A673 (cell line): ENCODE measurements at regions not wholly inside any gene's neighbourhood (a gene's known extent, or its start where the extent isn't known, plus 50 kb on each side); places are given as distances from the start of the nearest gene placed in this dataset.

Source experiments
- EZH2 ChIP-seq: fragments of 200-600 bp; sonication (generic); IDR thresholded peaks from 2 replicates; pipeline ENCODE4 v1.6.1; 2017; ENCODE audit warnings: borderline replicate concordance, low read depth, mild to moderate bottlenecking, mixed read lengths, antibody characterized with exemption, low read length; ENCODE audit not compliant: poor library complexity, severe bottlenecking
- TF ChIP-seq, protein P1 (sequence below): fragments of 300-800, 200-600 bp; sonication (generic); conservative IDR thresholded peaks from 2 replicates; pipeline ENCODE4 v1.5.1; 2017; ENCODE audit warnings: low read depth, mild to moderate bottlenecking, antibody characterized with exemption, low read length, moderate library complexity, mixed read lengths

DNA sequence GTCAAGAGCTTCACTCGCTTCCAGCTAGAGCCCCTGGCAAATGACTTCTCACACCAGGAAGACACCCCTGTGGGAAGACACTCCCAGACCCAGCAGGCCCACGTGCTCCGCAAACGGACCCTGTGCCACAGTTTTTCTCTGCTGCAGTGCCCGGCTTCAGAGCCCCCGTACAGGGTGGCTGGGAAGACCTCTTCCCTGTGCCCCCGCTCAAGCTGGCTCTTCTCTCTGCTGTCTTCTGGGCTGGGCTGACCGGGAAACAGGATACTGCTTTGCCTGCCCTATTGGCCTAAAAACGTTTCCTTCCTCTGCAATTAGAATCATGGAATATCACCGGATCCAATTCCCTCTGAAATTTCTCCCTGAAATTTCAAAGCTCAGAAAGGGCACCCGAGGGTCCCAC is 63.7 kb upstream of the CRHR1 start:
- TF ChIP-seq, protein P1, sequence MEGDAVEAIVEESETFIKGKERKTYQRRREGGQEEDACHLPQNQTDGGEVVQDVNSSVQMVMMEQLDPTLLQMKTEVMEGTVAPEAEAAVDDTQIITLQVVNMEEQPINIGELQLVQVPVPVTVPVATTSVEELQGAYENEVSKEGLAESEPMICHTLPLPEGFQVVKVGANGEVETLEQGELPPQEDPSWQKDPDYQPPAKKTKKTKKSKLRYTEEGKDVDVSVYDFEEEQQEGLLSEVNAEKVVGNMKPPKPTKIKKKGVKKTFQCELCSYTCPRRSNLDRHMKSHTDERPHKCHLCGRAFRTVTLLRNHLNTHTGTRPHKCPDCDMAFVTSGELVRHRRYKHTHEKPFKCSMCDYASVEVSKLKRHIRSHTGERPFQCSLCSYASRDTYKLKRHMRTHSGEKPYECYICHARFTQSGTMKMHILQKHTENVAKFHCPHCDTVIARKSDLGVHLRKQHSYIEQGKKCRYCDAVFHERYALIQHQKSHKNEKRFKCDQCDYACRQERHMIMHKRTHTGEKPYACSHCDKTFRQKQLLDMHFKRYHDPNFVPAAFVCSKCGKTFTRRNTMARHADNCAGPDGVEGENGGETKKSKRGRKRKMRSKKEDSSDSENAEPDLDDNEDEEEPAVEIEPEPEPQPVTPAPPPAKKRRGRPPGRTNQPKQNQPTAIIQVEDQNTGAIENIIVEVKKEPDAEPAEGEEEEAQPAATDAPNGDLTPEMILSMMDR = no peak
- no peak for TF ChIP-seq EZH2
